Fibroblast of gingiva (primary cell): ENCODE measurements at regions not wholly inside any gene's neighbourhood (a gene's known extent, or its start where the extent isn't known, plus 50 kb on each side); places are given as distances from the start of the nearest gene placed in this dataset.
"Not testable (repeated sequence)": the region's sequence is repeated elsewhere in the genome, so short reads cannot be mapped to it uniquely, and the experiment has no call there.

Experiments
- DNase-seq: peaks from one replicate; pipeline ENCODE4 v3.0.0-alpha.2; 2011; ENCODE audit warnings: low read depth

- peak; percentile 45 for DNase-seq
Observed at GRCh38 chr5:36739751-36740221, 133.4 kb downstream of the SLC1A3 start.

- DNase-seq, result peak; percentile 6
Observed at GRCh38 chr5:36740259-36740898, 134.0 kb downstream of the SLC1A3 start.

GRCh38 chr5:36741128-36741527 is 134.7 kb downstream of the SLC1A3 start:
- DNase-seq, result peak; percentile 14

GRCh38 chr5:36743891-36744772 is 132.4 kb upstream of the NIPBL start:
- peak; percentile 49 for DNase-seq

GRCh38 chr5:36744773-36745589 is 131.6 kb upstream of the NIPBL start:
- peak; percentile 22 for DNase-seq

GRCh38 chr5:36747794-36748193 is 128.8 kb upstream of the NIPBL start:
- not testable (repeated sequence) for DNase-seq

- no peak for DNase-seq
Observed at GRCh38 chr5:36751886-36752285, 124.7 kb upstream of the NIPBL start.

- no peak for DNase-seq
Observed at GRCh38 chr5:36755342-36755741, 121.2 kb upstream of the NIPBL start.

GRCh38 chr5:36755920-36756488 is 120.6 kb upstream of the NIPBL start:
- no peak for DNase-seq

- no peak for DNase-seq
Observed at GRCh38 chr5:36756848-36757247, 119.7 kb upstream of the NIPBL start.

- DNase-seq, result no peak
Observed at GRCh38 chr5:36759117-36759516, 117.5 kb upstream of the NIPBL start.

GRCh38 chr5:36763454-36763853 is 113.1 kb upstream of the NIPBL start:
- no peak for DNase-seq

GRCh38 chr5:36765876-36766275 is 110.7 kb upstream of the NIPBL start:
- no peak for DNase-seq

- DNase-seq, result no peak
Observed at GRCh38 chr5:36766981-36767380, 109.6 kb upstream of the NIPBL start.

GRCh38 chr5:36768450-36768849 is 108.1 kb upstream of the NIPBL start:
- no peak for DNase-seq

GRCh38 chr5:36769129-36769770 is 107.3 kb upstream of the NIPBL start:
- DNase-seq, result no peak

- no peak for DNase-seq
Observed at GRCh38 chr5:36770125-36770524, 106.4 kb upstream of the NIPBL start.

- DNase-seq, result no peak
Observed at GRCh38 chr5:36772276-36773140, 104.1 kb upstream of the NIPBL start.

GRCh38 chr5:36777105-36777757 is 99.3 kb upstream of the NIPBL start:
- DNase-seq, result peak; percentile 8

GRCh38 chr5:36778336-36778735 is 98.2 kb upstream of the NIPBL start:
- DNase-seq, result no peak
